ENCODE measurements at regions not wholly inside any gene's neighbourhood (a gene's known extent, or its start where the extent isn't known, plus 50 kb on each side); places are given as distances from the start of the nearest gene placed in this dataset.

DNA sequence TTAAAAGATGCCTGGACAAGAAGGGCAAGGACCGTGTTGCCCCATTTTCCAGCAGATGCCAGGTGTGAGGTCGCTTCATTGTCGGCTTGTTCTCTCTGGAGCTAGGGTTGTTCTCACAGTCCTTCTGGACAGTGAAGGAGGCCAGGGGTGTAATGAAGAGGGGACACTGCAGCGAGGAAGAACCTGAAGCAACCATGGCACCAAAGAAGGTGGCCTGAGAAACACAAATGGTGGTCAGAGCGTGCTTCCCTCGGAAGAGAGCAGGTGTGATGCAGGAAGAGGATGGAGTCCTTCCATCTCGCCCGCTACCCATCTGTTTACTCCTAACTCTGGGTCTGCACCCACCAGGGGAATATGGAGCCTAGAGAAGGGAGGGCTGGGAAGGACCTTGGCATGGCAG, 50.3 kb upstream of the TWIST2 start:
- DNase-seq, result no peak
- H2AFZ ChIP-seq (ENCODE audit: low read length), result no peak overlapping the region
- no peak overlapping the region for H3K4me3 ChIP-seq (ENCODE audit: low read length)
- H3K36me3 ChIP-seq (replicated peaks; ENCODE audit: insufficient read depth, low read length), result no peaks in the 10 kb centered on the region
- H3K79me2 ChIP-seq (ENCODE audit: low read length), result no peaks in the 10 kb centered on the region
- no peaks in the 10 kb centered on the region for H4K20me1 ChIP-seq (ENCODE audit: insufficient read depth, low read length)
- no peak overlapping the region for H3K9ac ChIP-seq (ENCODE audit: low read length)
- no peaks in the 10 kb centered on the region for H3F3A ChIP-seq (ENCODE audit: insufficient read depth, low read length)
- no peak overlapping the region for H3K4me2 ChIP-seq (ENCODE audit: low read depth, low read length)
- no peak overlapping the region for H3K27ac ChIP-seq (ENCODE audit: low read length)
- H3K27me3 ChIP-seq (replicated peaks; ENCODE audit: insufficient read depth, low read length), result no peaks in the 10 kb centered on the region; the same call in 1 of the 2 replicates
- H3K9me2 ChIP-seq (replicated peaks; ENCODE audit: insufficient read depth, low read length), result no peaks in the 10 kb centered on the region
- TF ChIP-seq EZH2 (optimal IDR thresholded peaks at IDR 0.05; ENCODE audit: low read depth, low read length) (no peak), EZH2phosphoT487 (IDR thresholded peaks at IDR 0.05; ENCODE audit: low read length) (no peak)
- TF ChIP-seq, protein P1, sequence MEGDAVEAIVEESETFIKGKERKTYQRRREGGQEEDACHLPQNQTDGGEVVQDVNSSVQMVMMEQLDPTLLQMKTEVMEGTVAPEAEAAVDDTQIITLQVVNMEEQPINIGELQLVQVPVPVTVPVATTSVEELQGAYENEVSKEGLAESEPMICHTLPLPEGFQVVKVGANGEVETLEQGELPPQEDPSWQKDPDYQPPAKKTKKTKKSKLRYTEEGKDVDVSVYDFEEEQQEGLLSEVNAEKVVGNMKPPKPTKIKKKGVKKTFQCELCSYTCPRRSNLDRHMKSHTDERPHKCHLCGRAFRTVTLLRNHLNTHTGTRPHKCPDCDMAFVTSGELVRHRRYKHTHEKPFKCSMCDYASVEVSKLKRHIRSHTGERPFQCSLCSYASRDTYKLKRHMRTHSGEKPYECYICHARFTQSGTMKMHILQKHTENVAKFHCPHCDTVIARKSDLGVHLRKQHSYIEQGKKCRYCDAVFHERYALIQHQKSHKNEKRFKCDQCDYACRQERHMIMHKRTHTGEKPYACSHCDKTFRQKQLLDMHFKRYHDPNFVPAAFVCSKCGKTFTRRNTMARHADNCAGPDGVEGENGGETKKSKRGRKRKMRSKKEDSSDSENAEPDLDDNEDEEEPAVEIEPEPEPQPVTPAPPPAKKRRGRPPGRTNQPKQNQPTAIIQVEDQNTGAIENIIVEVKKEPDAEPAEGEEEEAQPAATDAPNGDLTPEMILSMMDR (IDR thresholded peaks at IDR 0.05; ENCODE audit: low read length), result no peak
- no peaks in the 10 kb centered on the region for H3K4me1 ChIP-seq (ENCODE audit: low read length)
- H3K9me3 ChIP-seq (replicated peaks; ENCODE audit: insufficient read depth, low read length), result no peaks in the 10 kb centered on the region
